Astrocyte (in vitro differentiated cells and primary cell): ENCODE measurements at regions not wholly inside any gene's neighbourhood (a gene's known extent, or its start where the extent isn't known, plus 50 kb on each side); places are given as distances from the start of the nearest gene placed in this dataset.

ENCODE experiments used
- CTCF ChIP-seq: IDR thresholded peaks from 2 replicates; pipeline ENCODE4 v1.5.1; 2011; ENCODE audit warnings: low read depth, mild to moderate bottlenecking, inconsistent platforms, low read length, moderate library complexity; ENCODE audit not compliant: insufficient read depth
- EZH2 ChIP-seq: IDR thresholded peaks from 2 replicates; pipeline ENCODE4 v1.6.1; 2012; ENCODE audit warnings: mild to moderate bottlenecking, low read length, inconsistent platforms; ENCODE audit not compliant: insufficient read depth

GRCh38 chr2:19787134-19787533, 114.6 kb downstream of the TTC32 start:
- TF ChIP-seq CTCF (no peak), EZH2 (no peak)
